PC-9 (cell line): ENCODE measurements at regions not wholly inside any gene's neighbourhood (a gene's known extent, or its start where the extent isn't known, plus 50 kb on each side); places are given as distances from the start of the nearest gene placed in this dataset.

Experiments
- CTCF ChIP-seq: fragments of 200-600 bp; sonication (generic); conservative IDR thresholded peaks from 2 replicates; pipeline ENCODE4 v1.6.1; 2017; ENCODE audit warnings: mixed run types, antibody characterized with exemption, mild to moderate bottlenecking, moderate library complexity
- EZH2 ChIP-seq: fragments of 200-600 bp; sonication (generic); IDR thresholded peaks from 2 replicates; pipeline ENCODE4 v1.8.0; 2017; ENCODE audit warnings: antibody characterized with exemption, low read depth

DNA sequence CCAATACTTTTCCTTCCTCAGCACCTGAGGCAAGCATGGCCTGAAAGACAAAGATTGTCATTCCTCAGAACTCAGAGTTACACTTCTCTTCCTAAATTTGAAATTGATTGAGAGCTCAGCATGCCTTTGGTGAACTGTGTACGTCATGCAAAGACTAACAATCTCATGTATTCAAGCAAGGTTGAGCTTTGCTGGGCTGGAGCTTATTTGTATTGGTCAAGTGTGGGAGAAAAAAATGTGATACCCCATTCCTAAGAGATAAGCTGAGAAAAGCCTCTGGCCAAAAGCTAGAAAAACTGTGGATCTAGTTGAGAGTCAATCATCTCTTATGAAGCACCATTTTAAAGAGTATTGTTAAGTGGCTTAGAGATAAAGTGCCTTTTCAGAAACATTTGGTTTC lies 392.2 kb downstream of the RASEF start:
- no peak for TF ChIP-seq CTCF
- TF ChIP-seq EZH2, result no peak
